ENCODE measurements at regions not wholly inside any gene's neighbourhood (a gene's known extent, or its start where the extent isn't known, plus 50 kb on each side); places are given as distances from the start of the nearest gene placed in this dataset.

GRCh38 chrX:39974270-39974669 is 123.5 kb downstream of the BCOR start:
- TF ChIP-seq FOXM1 (IDR thresholded peaks at IDR 0.05; ENCODE audit: borderline replicate concordance, low read depth), result no peak
- TF ChIP-seq CEBPB (IDR thresholded peaks at IDR 0.05), result no peak
- TF ChIP-seq REST (IDR thresholded peaks at IDR 0.05; ENCODE audit: low read depth), result no peak
- TF ChIP-seq EP300 (IDR thresholded peaks at IDR 0.05; ENCODE audit: borderline replicate concordance), result no peak

Data from Ishikawa (cell line).